HT-29 (cell line): ENCODE measurements at regions not wholly inside any gene's neighbourhood (a gene's known extent, or its start where the extent isn't known, plus 50 kb on each side); places are given as distances from the start of the nearest gene placed in this dataset.
"Not testable (repeated sequence)": the region's sequence is repeated elsewhere in the genome, so short reads cannot be mapped to it uniquely, and the experiment has no call there.

ENCODE experiments used
- DNase-seq: peaks from one replicate; pipeline ENCODE4 v3.0.0-alpha.2; 2015; ENCODE audit warnings: low spot score

GRCh38 chr10:29363930-29364329, 75.1 kb downstream of the LYZL1 start:
- DNase-seq, result not testable (repeated sequence)

- not testable (repeated sequence) for DNase-seq
Observed at GRCh38 chr10:29366206-29366605, 77.3 kb downstream of the LYZL1 start.

GRCh38 chr10:29369419-29369818, 80.5 kb downstream of the LYZL1 start:
- DNase-seq, result no peak

DNA sequence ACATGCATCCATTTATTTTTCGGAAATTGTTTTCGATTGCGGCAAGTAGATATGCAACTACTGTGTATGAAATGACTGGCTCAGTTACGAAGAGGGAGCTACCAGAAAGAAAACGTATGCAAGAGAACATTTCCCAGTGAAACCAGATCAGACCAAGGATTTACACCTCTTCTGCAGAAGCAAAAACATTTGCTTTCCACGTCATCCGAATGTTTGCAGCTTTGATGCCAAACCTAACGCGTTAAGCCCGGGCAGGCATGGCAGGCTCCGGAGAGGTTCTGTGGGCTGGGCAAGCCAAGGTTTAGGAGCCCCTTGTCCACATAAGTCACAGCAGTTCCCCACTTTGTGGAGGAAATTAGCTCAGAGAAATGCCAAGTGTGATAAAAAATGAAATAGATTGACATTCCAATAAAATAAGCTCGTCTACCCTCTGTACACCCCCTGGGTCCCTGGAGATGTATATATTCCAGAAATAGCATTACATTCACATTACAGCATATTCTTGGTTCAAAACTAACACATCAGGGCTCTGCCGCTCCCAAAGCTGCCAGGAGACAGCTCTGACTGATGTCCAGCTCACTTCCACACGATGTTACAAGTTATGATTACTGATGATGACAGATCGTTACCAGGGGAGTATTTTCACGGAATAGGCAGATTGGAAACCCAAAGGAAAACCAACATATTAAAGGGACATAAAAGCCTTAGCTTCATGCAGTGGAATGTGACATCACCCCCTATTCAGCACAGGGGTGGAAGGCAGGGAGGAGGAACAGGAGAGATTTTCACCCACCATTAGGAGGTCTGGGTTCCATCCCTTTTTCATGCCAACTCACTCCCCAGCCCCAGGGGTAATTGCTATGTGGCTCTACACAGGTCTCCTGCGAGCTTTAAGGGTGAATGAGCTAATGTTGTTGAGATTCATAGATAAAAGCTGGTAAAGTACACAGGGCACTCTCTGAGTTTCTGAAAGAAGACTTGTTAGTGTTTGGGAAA, 81.5 kb downstream of the LYZL1 start:
- DNase-seq, result no peak

- no peak for DNase-seq
Observed at GRCh38 chr10:29372920-29373319, 84.0 kb downstream of the LYZL1 start.

DNA sequence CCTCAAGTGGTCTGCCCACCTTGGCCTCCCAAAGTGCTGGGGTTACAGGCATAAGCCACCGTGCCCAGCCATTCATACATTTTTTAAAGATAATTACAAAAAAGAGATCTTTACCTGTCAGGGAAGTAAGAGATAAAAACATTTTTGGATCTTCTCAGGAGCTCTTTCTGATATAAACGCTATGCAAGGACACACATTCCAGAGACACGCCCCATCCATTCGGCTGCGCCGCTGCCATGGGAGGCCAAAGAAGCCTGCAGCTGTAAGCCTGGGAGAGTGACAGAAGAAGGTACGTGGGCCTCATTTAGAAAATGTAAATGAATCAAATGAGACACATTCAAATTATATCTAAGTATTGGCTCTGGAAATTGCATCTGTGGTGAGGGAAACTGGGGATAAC, 85.3 kb downstream of the LYZL1 start:
- DNase-seq, result no peak

DNA sequence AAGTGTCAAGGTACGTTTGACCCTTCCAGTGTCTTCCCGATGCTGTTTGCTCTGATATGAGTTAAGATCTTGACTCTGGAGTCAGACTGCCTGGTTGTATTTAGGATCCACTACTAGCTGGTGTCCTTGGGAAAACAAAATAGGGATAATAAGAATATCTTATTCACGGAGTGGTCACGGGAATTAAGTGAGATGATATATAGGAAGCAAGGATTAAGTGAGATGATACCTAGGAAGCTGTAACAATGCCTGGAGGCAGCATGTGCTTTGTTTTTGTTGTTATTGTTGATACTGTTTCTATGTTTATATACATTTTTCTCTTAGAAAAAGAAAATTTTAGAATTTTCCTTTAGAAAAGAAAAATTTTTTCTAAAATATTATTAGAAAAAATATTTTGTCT, 87.0 kb downstream of the LYZL1 start:
- no peak for DNase-seq

DNA sequence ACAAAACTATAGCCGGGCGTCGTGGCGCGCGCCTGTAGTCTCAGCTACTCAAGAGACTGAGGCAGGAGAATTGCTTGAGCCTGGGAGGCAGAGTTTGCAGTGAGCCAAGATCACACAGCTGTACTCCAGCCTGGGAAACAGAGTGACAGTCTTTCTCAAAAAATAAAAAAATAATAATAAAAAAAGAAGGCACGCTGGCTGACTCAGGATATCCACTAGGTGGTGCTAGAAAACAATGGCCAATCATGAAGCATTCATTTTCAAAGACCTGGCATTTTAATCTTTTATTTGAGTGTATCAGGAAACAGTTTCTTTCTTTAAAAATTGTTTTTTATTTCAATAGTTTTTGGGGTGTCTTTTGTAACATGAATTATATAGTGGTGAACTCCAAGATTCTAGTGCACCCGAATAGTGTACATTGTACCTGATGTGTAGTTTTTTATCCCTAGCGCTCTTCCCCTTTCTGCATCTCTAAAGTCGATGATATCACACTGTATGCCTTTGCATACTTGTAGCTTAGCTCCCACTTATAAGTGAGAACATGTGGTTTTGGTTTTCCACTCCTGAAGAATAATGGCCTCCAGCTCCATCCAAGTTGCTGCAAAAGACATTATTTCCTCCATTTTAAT, 88.6 kb downstream of the LYZL1 start:
- peak; percentile 34 for DNase-seq

- DNase-seq, result no peak
Observed at GRCh38 chr10:29378106-29378505, 89.2 kb downstream of the LYZL1 start.

GRCh38 chr10:29379208-29379607, 90.3 kb downstream of the LYZL1 start:
- no peak for DNase-seq

GRCh38 chr10:29379777-29380598, 91.1 kb downstream of the LYZL1 start:
- not testable (repeated sequence) for DNase-seq

DNA sequence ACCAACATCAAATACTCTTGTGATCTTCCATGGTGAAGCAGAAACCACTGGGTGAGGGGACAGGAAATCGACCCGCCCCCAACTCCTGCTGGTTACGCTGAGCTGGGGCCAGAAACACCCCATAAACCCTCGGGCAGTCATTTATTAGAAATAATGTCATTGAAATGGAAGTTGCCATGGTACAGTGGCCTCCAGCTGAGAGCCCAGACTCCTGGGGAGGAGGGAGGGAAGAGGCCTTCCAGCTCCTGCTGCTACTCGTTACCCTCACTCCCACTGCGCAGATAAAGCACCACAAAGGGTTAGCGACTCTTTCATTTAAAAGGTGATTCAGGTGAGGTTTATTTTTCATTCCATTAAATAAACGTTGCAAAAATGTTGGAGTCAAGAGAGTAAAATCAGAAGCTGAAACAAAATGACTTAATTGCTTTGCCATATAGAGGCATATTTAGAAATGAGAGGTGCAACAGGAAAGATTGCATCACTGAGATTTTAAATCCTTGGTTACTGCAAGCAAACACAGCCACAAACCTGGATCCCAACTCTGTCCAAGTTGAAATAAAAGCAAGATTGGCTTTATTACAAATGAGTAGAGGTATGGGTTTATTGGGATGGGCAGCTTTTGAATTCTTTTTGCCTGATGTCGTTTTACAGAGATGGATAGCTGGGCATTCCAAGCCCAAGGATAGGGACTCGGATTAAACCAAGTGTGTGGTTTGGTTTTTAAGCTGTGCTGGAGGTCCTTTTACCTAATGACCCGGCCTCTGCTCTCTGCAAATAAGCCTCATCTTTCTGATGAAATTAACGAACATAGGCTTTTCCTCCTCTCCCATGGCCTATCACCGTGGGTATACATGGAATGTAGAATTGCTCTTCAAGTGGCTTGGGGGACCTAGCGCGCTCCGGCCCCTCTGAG, 92.0 kb downstream of the LYZL1 start:
- not testable (repeated sequence) for DNase-seq

- peak; percentile 28 for DNase-seq
Observed at GRCh38 chr10:29386342-29386999, 97.6 kb downstream of the LYZL1 start.

DNA sequence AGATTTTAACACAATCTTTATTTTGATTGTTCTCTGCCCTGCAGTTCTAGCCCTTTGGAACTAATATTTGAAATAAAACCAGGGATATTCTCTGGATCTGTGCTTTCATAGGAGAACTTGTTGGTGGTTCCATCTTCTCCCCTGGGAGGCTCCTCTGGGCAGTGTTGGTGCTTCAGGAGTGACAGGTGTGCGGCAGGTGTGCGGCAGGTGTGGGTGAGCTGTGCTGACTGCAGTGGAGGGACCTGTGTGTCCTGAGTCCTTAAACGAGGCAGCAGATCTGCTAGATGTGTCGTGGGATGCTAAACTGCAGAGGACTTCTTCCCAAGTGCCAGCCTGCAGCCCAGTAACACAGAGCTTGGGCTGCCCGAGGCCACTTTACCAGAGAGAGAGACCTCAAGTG, 98.4 kb downstream of the LYZL1 start:
- no peak for DNase-seq

GRCh38 chr10:29388112-29388511, 99.2 kb downstream of the LYZL1 start:
- DNase-seq, result not testable (repeated sequence)

GRCh38 chr10:29389493-29389892, 100.6 kb downstream of the LYZL1 start:
- no peak for DNase-seq

GRCh38 chr10:29389935-29390334, 101.1 kb downstream of the LYZL1 start:
- DNase-seq, result no peak

- peak; percentile 46 for DNase-seq
Observed at GRCh38 chr10:29392376-29393021, 103.6 kb downstream of the LYZL1 start.

GRCh38 chr10:29394321-29394932, 105.6 kb downstream of the LYZL1 start:
- no peak for DNase-seq
